HG02938 (cell line): ENCODE measurements at regions not wholly inside any gene's neighbourhood (a gene's known extent, or its start where the extent isn't known, plus 50 kb on each side); places are given as distances from the start of the nearest gene placed in this dataset.

Source experiments
- ATAC-seq: cut with Tn5 transposase; IDR thresholded peaks from one replicate; pipeline ENCODE4 v1.9.1; 2021; ENCODE audit warnings: mild to moderate bottlenecking, moderate library complexity; ENCODE audit not compliant: unreplicated experiment

DNA sequence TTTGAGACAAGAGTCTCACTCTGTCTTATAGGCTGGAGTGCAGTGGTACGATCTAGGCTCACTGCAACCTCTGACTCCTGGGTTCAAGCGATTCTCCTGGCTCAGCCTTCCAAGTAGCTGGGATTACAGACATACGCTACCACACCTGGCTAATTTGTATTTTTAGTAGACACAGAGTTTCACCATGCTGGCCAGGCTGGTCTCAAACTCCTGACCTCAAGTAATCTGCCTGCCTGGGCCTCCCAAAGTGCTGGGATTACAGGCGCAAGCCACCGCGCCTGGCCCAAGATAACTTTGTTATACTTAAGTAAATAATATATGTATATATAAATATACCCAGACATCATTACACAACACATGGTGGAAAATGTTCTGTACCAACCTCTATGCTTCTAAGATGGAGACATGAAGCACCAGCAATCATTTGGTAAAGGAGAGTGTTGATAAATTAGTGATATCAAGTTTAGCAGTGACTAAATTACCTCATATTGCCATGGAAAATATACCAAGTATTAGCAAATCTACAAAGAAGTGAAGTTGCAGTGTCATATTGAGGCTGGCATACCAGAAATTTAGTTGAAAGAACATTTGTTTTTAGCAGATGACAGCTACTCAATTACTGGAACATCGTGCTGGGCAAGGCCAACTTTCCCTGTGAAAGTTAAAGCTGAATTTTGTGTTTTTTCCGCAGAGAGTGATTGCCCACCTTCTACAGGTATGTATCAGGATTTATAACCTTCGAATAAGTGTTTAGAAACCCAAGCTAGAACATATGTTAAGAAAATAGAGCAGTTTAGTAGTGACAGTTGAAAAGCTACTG lies 177.7 kb downstream of the MYCN start:
- ATAC-seq: no peak

- no peak for ATAC-seq
These were observed 176.8 kb downstream of the MYCN start for GRCh38 chr2:16117021-16117700.

DNA sequence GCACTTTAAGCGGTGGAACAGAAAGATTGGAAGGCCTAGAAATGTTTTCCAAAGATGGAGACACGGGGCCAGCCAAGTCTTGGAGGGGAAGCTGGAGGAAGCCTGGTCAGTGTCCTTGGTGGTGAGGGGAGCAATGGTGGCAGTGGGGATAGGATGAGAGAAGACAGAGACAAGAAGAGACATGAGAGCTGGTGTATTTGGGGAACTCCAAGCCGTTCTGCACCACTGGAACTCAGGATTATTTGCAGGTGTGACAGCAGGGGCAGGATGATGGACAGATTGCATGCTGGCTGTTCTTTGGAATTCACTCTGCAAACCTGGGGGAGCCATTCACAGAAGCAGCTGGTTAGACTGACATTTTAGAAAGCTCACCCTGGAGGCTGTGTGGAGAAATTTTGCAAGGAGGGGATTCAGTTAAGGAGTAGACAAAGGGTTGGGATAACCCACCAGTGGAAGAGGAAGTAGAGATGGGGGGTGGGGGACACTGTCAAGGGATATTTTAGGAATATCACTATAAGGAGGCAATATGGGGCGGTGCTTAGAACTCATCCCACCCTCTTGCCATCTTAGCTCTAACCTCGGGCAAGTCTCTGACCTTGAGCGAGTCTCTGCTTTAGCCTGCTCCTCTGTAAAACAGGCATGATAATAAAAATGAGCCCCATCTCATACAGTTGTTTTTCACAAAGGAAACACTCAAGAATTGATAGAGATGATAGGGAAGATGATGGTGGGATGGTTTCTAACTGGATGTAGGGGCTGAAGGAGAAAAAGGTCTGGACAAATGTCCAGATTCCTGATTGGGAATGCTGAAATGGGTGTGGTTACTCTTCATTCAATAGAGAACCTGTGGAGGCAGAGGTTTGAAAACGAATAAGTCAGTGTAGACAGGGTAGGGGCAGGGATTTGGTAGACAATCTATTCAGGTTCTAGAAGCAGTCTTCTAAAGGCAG lies 175.8 kb downstream of the MYCN start:
- no peak for ATAC-seq

DNA sequence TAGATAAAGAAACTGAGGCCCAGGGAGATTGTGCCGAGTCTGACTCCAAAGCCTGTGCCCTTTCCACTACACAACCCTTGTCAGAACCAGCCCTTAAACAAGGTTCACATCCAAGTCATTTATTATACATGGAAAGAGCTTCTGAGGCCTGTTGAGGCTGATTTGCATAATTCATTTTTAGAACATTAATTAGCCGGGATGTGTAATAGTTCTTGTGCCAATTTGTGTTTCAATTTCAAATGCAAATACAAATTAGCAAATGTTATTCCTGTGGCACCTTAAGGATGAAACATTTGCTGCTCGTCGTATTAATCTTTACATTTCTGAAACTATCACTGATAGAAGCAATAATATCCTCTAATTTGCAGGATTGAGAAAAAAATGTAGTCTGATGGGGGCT lies 174.9 kb downstream of the MYCN start:
- no peak for ATAC-seq

DNA sequence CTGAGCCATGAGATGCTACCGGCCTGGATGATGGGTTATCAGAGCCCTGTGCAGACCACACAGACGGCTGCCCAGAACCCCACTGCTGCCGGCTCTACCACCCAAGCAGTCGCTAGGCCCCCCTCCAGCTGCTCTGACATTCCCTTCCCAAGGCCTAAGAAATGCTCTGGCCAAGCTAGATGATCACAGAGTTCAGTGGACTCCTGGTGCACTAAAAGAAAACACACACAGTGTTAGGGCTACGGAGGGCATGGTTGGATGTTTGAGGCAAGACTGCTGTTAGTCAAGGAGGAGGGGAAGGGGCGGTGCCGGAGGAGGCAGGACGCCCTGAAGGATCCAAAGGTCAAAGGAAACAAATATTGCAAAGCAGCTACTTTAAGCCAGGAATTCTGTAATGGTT lies 174.5 kb downstream of the MYCN start:
- ATAC-seq: no peak

DNA sequence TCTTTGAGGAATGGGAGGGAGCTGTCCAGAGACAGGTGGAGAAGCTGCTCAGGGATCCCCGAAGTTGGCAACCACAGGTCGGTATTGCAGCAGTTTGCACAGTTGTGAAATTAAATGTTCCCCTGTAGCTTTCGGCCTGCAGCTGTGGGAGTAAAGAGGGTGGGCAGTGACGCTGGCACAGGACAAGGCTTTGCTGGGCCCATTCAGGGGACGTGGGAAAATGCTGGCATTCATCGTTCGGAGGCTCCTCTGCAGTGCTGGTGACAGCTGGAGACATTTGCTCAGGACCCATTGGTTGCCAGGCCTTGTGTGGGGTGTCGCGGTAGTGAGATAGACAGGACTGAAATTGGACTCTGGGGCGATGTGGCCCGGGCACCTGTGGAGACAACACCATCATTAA lies 173.7 kb downstream of the MYCN start:
- no peak for ATAC-seq

GRCh38 chr2:16113568-16113967 lies 173.2 kb downstream of the MYCN start:
- no peak for ATAC-seq

GRCh38 chr2:16112972-16113560 lies 172.7 kb downstream of the MYCN start:
- ATAC-seq: no peak

DNA sequence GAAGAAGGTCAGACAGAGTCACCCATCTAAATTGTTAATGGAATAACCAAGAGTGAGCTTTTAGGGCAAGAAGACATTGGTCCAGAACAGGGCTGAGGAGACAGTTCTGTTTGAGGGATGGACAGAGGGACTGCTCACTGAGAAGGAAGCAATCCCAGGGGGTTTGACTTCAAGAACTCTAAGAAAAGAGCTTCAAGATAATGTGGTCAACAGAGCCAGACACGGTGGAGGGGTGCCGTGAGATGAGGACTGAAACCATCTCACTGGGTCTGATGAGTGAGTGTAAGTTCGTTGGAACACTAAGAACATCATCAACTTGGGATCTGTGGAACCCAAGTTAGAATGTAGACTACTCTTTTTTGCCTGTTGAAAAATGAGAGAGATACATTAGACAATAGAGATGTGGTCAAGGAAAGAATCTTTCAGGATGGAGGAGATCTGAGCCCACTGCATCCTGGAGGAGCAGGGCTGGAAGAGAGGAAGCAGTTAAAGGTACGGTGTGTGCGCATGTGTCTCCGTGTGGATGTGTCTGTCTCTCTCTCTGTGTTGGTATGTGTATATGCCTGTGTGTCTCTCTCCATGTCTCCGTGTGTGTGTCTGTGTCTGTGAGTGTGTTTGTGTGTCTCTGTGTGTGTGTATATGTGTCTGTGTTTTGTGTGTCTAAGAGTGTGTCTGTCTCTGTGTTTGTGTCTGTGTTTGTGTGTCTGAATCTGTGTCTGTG lies 172.1 kb downstream of the MYCN start:
- ATAC-seq: no peak

- ATAC-seq: no peak
These were observed 171.5 kb downstream of the MYCN start for GRCh38 chr2:16111838-16112210.

GRCh38 chr2:16109821-16110310 lies 169.5 kb downstream of the MYCN start:
- ATAC-seq: no peak

- ATAC-seq: no peak
These were observed 169.0 kb downstream of the MYCN start for GRCh38 chr2:16109368-16109820.

GRCh38 chr2:16107246-16107645 lies 166.9 kb downstream of the MYCN start:
- ATAC-seq: no peak

DNA sequence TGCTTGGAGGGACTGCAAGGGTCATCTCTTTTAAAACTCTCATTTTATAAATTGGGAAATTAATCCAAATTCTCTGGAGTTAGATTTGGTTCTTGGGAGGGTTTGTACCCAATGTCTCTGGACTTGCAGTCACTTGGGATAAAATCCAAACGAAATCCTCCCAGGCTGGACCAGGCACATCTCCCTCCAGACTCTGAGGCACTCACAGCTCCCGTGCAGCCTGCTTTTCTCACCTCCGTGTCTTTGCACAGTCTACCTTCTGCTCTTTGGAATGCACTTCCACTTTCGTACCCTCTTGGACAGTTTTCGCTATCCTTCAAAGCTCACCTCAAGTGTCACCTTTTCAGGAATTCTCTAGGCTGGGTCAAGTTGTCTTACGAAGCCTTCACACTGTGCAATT lies 166.3 kb downstream of the MYCN start:
- no peak for ATAC-seq

DNA sequence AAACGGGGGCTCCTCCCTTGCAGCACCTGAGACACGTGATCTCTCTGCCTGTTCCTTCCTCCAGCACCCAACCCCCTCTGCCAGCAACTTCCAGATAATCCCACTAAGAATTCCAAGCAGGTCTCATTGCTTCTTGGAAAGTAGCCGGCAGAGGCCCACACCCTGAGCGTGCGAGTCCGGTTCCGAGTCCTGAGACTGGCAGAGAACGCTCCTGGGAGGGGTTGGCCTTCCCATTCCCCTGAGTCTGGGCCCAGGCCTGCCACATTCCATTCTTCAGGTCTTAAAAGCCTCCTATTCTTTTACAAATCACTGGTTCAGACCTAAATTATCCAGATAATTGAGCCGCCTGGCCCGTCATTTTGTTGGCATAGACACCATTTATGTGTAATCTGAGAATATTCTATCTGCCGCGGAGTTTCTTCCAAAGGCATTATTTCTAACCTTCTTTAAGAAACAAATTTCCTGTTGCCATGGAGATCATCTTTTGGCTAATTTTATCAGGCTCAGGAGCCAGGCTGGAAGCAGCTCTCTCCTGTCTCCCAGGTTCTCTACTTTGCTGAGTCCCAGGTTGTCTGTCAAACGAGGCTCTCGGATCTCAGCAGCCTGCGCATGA lies 165.4 kb downstream of the MYCN start:
- no peak for ATAC-seq

DNA sequence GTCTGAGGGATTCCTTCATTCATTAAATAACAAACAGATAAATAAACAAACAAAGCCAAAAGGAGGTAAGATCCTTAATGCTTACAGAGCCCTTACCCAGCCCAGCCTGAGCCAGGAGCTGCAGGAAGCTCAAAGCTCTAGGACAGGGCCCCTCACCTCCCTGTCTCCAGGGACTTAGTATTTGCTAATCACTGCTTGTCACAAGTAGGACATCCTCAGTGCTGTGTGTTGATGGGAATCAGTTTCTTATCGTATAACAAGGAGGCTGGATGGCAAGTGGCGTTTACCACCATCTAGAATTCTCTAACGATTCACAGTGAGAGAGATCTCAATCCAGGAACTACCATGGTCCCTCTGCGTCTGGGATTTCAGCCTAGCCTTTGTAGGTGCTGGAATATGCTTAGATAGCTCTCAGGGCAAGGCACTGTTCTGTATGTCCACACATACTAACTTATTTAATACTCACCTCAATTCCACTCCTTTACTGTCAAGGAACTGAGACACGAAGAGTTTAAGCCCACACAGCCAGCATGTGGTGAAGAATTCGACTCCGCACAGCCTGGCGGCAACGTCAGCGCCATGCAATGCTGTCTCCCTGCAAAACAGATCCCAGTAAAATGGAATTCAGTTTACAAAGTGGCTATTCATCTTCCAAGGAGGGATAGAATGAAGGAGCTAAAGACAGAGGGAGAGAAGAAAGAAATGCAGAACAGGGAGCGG lies 164.8 kb downstream of the MYCN start:
- no peak for ATAC-seq

DNA sequence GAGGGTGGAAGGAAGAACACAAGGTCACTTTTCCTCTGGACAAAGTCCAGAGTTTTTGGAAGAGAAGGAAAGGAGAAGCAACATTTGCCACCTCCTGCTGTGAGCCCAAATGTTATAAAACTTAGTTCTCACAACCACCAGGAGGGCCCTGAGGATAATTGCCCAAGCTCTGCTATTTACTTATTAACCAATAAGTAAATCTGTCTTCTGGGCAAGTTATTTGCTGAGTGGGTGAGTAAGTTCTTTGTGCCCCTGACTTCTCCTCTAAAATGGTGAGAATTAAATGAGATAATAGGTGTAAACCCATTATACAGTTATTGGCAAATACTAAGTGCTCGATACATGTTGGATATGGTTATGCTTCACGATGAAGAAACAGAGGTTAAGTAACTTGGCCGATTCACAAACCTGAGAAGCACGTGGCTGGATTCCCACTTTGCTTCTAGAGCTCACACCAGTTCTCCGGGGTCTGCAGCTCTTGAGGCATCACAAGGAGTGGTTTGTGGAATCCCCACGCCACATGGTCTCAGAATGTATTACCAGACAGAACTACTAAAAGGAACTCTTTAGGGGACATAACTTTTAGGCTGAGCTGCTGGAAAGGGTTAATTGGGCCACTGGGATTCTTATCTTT lies 164.1 kb downstream of the MYCN start:
- ATAC-seq: no peak

DNA sequence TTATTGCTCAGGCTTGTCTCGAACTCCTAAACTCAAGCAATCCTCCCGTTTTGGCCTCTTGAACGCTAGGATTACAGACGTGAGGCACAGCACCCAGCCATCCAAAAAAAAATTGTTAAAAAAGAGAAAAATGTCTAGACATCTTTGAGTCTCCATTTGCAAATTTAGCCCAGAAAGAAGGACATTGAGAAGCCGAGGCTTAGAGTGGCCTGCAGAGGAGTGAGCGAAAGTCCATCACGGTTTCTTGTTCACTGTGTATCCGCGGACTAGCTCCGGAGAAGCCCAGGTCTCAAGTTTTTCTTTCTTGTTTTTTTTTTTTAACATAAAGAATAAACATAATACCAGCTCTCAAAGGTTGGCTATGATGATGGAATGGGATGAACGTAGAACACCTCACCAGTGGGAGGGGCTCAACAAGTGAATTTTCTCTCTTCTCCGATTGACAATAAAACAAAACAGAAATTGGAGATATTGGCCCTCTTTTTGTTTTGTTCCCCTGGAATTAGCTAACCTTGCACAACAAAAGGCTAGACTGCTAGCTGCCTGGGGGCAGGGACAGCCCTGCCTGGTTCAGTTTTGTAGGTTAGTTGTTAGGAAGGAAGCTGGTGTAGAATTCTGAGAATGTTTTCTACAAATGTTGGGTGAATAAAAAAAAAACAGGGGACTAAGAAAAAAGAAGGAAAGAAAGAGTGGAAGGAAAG lies 163.4 kb downstream of the MYCN start:
- no peak for ATAC-seq
